Natural killer cell (primary cell): ENCODE measurements at regions not wholly inside any gene's neighbourhood (a gene's known extent, or its start where the extent isn't known, plus 50 kb on each side); places are given as distances from the start of the nearest gene placed in this dataset.

Source experiments
- ATAC-seq, 3 donors: fragments of 150-1000 bp in 2 of 3; fragments of 200-7000 bp in 1 of 3; cut with Tn5 transposase; 1 replicate in 1 of 3; 2 replicates in 2 of 3; pipeline ENCODE4 v1.10.0; 2021; ENCODE audit warnings: mild to moderate bottlenecking in 2 of 3, moderate library complexity in 2 of 3
- DNase-seq, 2 donors: peaks; one replicate each; pipeline versions ENCODE4 v3.0.0 to v3.0.0-alpha.2; 2013 to 2021; ENCODE audit warnings: mixed read lengths in 1 of 2
- H3K27ac ChIP-seq: one replicate; pipeline ENCODE4 v1.5.1; 2013; ENCODE audit warnings: mild to moderate bottlenecking, low read length
- H3K27me3 ChIP-seq: one replicate; pipeline ENCODE4 v1.6.1; 2013; ENCODE audit warnings: low read length; ENCODE audit not compliant: control insufficient read depth, insufficient read depth
- H3K36me3 ChIP-seq: one replicate; pipeline ENCODE4 v1.6.1; 2013; ENCODE audit warnings: low read length; ENCODE audit not compliant: control insufficient read depth, insufficient read depth
- H3K4me1 ChIP-seq: one replicate; pipeline ENCODE4 v1.6.1; 2013; ENCODE audit warnings: low read length; ENCODE audit not compliant: control insufficient read depth, insufficient read depth
- H3K4me3 ChIP-seq: one replicate; pipeline ENCODE4 v1.5.1; 2013; ENCODE audit warnings: low read length
- H3K9me3 ChIP-seq: one replicate; pipeline ENCODE4 v1.6.1; 2013; ENCODE audit warnings: low read length; ENCODE audit not compliant: control insufficient read depth, insufficient read depth
- H3K27ac Mint-ChIP-seq, 2 donors: one replicate each; pipeline ENCODE4 v1.8.0; 2022; ENCODE audit warnings: mild to moderate bottlenecking in 2 of 2, mixed read lengths in 2 of 2, moderate library complexity in 1 of 2
- H3K27me3 Mint-ChIP-seq, 2 donors: one replicate each; pipeline ENCODE4 v1.8.0; 2022; ENCODE audit warnings: low read depth in 2 of 2, mixed read lengths in 2 of 2
- H3K36me3 Mint-ChIP-seq: one replicate; pipeline ENCODE4 v1.8.0; 2022; ENCODE audit warnings: mixed read lengths
- H3K4me1 Mint-ChIP-seq, 2 donors: one replicate each; pipeline ENCODE4 v1.8.0; 2022; ENCODE audit warnings: mixed read lengths in 2 of 2
- H3K4me3 Mint-ChIP-seq: one replicate; pipeline ENCODE4 v1.8.0; 2022; ENCODE audit warnings: mild to moderate bottlenecking, moderate library complexity, mixed read lengths
- H3K9me3 Mint-ChIP-seq, 2 donors: one replicate each; pipeline ENCODE4 v1.8.0; 2022; ENCODE audit warnings: mixed read lengths in 2 of 2
- CTCF ChIP-seq: fragments of 200-600 bp; IDR thresholded peaks from one replicate; pipeline ENCODE4 v1.8.0; 2022; ENCODE audit warnings: antibody characterized with exemption
- WGBS: methylation state at CpG from one replicate; pipeline ENCODE4 v1.1.7; 2013; ENCODE audit warnings: missing lambda C conversion rate; ENCODE audit not compliant: insufficient coverage; 5-methylcytosine and 5-hydroxymethylcytosine counted together
- intact Hi-C: fragments of 100-400 bp; cut with micrococcal nuclease; formaldehyde crosslinking; loops from one replicate; pipeline ENCODE4 v1.14.2; 2022

GRCh38 chr5:145467446-145467845 is 367.7 kb downstream of the PRELID2 start:
- Histone ChIP-seq H3K36me3 (no peaks in the 10 kb centered on the region), H3K4me1 (no peaks in the 10 kb centered on the region), H3K27ac (no peak overlapping the region), H3K4me3 (no peak overlapping the region), H3K9me3 (no peaks in the 10 kb centered on the region), H3K27me3 (no peaks in the 10 kb centered on the region)
- DNase-seq (no peak), ATAC-seq (no peak)
- Mint-ChIP-seq H3K4me1 (no peaks in the 10 kb centered on the region), H3K27ac (no peak overlapping the region), H3K36me3 (no peaks in the 10 kb centered on the region), H3K9me3 (peaks cover 10 to 14% of the 10 kb centered on the region in 2 donors), H3K27me3 (no peaks in the 10 kb centered on the region), H3K4me3 (no peak overlapping the region)
- intact Hi-C loops = no loop called here
- TF ChIP-seq CTCF = no peak
- no CpG with 5 or more reads among the region's 3 CpGs for WGBS

GRCh38 chr5:145466533-145466932 is 368.6 kb downstream of the PRELID2 start:
- Histone ChIP-seq H3K9me3 (no peaks in the 10 kb centered on the region), H3K27me3 (no peaks in the 10 kb centered on the region), H3K4me3 (no peak overlapping the region), H3K27ac (no peak overlapping the region), H3K4me1 (no peaks in the 10 kb centered on the region), H3K36me3 (no peaks in the 10 kb centered on the region)
- Mint-ChIP-seq H3K4me1 (no peaks in the 10 kb centered on the region), H3K27me3 (no peaks in the 10 kb centered on the region), H3K36me3 (no peaks in the 10 kb centered on the region), H3K9me3 (peaks cover 10 to 13% of the 10 kb centered on the region in 2 donors), H3K4me3 (no peak overlapping the region), H3K27ac (no peak overlapping the region)
- ATAC-seq (no peak), DNase-seq (no peak)
- no peak for TF ChIP-seq CTCF
- 91% methylated on average over 1 of the region's 1 CpG for WGBS
- intact Hi-C loops = no loop called here

- no peaks in the 10 kb centered on the region for H3K9me3 ChIP-seq
- no peaks in the 10 kb centered on the region for H3K27me3 ChIP-seq
- ATAC-seq = no peak
- no peaks in the 10 kb centered on the region for H3K36me3 ChIP-seq
- WGBS = 98% methylated on average over 4 of the region's 6 CpGs
- intact Hi-C loops = no loop called here
- H3K27ac Mint-ChIP-seq = no peak overlapping the region
- no peak overlapping the region for H3K4me3 Mint-ChIP-seq
- peaks cover 7 to 10% of the 10 kb centered on the region in 2 donors for H3K9me3 Mint-ChIP-seq
- no peak for DNase-seq
- no peak overlapping the region for H3K27ac ChIP-seq
- H3K4me3 ChIP-seq = no peak overlapping the region
- no peak for TF ChIP-seq CTCF
- no peaks in the 10 kb centered on the region for H3K27me3 Mint-ChIP-seq
- no peaks in the 10 kb centered on the region for H3K36me3 Mint-ChIP-seq
- no peaks in the 10 kb centered on the region for H3K4me1 Mint-ChIP-seq
- no peaks in the 10 kb centered on the region for H3K4me1 ChIP-seq
These were observed 369.5 kb downstream of the PRELID2 start for GRCh38 chr5:145465474-145466263.

GRCh38 chr5:145464171-145464570 is 371.0 kb downstream of the PRELID2 start:
- Histone ChIP-seq H3K9me3 (no peaks in the 10 kb centered on the region), H3K36me3 (no peaks in the 10 kb centered on the region), H3K4me3 (no peak overlapping the region), H3K27me3 (no peaks in the 10 kb centered on the region), H3K27ac (no peak overlapping the region), H3K4me1 (no peaks in the 10 kb centered on the region)
- DNase-seq (no peak), ATAC-seq (no peak)
- intact Hi-C loops = no loop called here
- Mint-ChIP-seq H3K27ac (no peak overlapping the region), H3K4me1 (no peaks in the 10 kb centered on the region), H3K9me3 (peaks cover 7 to 9% of the 10 kb centered on the region in 2 donors), H3K4me3 (no peak overlapping the region), H3K27me3 (no peaks in the 10 kb centered on the region), H3K36me3 (no peaks in the 10 kb centered on the region)
- TF ChIP-seq CTCF = no peak
- WGBS = 67% methylated on average over 1 of the region's 1 CpG
